ENCODE measurements at regions not wholly inside any gene's neighbourhood (a gene's known extent, or its start where the extent isn't known, plus 50 kb on each side); places are given as distances from the start of the nearest gene placed in this dataset.

GRCh38 chr18:47552783-47553182, 301.3 kb upstream of the SKOR2 start:
- FAIRE-seq, result no peak
- H3K27ac ChIP-seq (ENCODE audit: extremely low read depth, low read depth, low read length), result no peak overlapping the region

More at GRCh38 chr18:47552783-47553182, 301.3 kb upstream of the SKOR2 start:
- WGBS (ENCODE audit: insufficient coverage, low coverage, missing lambda C conversion rate), result 0% methylated on average over 3 of the region's 3 CpGs
- DNase-seq (ENCODE audit: extremely low read depth in 1 of 4, low spot score in 3 of 4) (no peak), ATAC-seq (no peak)
- no peak overlapping the region for H2AFZ ChIP-seq (ENCODE audit: low read depth, low read length)
- no TSS peak for BruUV-seq (replicated peaks)
- POLR2A ChIA-PET, result no interaction called here
- intact Hi-C loops (cut with micrococcal nuclease) (no loop called here), in situ Hi-C loops (cut with MboI) (no loop called here)
- no peak overlapping the region for H3K4me3 ChIP-seq
- no peaks in the 10 kb centered on the region for H3K79me2 ChIP-seq (ENCODE audit: control insufficient read depth, insufficient read depth, low read length)
- TF ChIP-seq ZNF3 (CRISPR knock-in tag; IDR thresholded peaks at IDR 0.05), result no peak
- TF ChIP-seq, protein P1, sequence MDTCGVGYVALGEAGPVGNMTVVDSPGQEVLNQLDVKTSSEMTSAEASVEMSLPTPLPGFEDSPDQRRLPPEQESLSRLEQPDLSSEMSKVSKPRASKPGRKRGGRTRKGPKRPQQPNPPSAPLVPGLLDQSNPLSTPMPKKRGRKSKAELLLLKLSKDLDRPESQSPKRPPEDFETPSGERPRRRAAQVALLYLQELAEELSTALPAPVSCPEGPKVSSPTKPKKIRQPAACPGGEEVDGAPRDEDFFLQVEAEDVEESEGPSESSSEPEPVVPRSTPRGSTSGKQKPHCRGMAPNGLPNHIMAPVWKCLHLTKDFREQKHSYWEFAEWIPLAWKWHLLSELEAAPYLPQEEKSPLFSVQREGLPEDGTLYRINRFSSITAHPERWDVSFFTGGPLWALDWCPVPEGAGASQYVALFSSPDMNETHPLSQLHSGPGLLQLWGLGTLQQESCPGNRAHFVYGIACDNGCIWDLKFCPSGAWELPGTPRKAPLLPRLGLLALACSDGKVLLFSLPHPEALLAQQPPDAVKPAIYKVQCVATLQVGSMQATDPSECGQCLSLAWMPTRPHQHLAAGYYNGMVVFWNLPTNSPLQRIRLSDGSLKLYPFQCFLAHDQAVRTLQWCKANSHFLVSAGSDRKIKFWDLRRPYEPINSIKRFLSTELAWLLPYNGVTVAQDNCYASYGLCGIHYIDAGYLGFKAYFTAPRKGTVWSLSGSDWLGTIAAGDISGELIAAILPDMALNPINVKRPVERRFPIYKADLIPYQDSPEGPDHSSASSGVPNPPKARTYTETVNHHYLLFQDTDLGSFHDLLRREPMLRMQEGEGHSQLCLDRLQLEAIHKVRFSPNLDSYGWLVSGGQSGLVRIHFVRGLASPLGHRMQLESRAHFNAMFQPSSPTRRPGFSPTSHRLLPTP (IDR thresholded peaks at IDR 0.05; ENCODE audit: borderline replicate concordance, extremely low read depth, insufficient read length), result no peak
- no peak for TF ChIP-seq PBX2 (CRISPR knock-in tag; IDR thresholded peaks at IDR 0.05; ENCODE audit: low read depth)
- no peak for TF ChIP-seq PBX2 (tag; conservative IDR thresholded peaks at IDR 0.05; ENCODE audit: low read depth)
- no peak for TF ChIP-seq ZNF263 (CRISPR knock-in tag; IDR thresholded peaks at IDR 0.05; ENCODE audit: borderline replicate concordance)
- TF ChIP-seq CCNT2 (IDR thresholded peaks at IDR 0.05; ENCODE audit: borderline replicate concordance, extremely low read depth, insufficient read length, low read depth, low read length), result no peak
- TF ChIP-seq, protein P2, sequence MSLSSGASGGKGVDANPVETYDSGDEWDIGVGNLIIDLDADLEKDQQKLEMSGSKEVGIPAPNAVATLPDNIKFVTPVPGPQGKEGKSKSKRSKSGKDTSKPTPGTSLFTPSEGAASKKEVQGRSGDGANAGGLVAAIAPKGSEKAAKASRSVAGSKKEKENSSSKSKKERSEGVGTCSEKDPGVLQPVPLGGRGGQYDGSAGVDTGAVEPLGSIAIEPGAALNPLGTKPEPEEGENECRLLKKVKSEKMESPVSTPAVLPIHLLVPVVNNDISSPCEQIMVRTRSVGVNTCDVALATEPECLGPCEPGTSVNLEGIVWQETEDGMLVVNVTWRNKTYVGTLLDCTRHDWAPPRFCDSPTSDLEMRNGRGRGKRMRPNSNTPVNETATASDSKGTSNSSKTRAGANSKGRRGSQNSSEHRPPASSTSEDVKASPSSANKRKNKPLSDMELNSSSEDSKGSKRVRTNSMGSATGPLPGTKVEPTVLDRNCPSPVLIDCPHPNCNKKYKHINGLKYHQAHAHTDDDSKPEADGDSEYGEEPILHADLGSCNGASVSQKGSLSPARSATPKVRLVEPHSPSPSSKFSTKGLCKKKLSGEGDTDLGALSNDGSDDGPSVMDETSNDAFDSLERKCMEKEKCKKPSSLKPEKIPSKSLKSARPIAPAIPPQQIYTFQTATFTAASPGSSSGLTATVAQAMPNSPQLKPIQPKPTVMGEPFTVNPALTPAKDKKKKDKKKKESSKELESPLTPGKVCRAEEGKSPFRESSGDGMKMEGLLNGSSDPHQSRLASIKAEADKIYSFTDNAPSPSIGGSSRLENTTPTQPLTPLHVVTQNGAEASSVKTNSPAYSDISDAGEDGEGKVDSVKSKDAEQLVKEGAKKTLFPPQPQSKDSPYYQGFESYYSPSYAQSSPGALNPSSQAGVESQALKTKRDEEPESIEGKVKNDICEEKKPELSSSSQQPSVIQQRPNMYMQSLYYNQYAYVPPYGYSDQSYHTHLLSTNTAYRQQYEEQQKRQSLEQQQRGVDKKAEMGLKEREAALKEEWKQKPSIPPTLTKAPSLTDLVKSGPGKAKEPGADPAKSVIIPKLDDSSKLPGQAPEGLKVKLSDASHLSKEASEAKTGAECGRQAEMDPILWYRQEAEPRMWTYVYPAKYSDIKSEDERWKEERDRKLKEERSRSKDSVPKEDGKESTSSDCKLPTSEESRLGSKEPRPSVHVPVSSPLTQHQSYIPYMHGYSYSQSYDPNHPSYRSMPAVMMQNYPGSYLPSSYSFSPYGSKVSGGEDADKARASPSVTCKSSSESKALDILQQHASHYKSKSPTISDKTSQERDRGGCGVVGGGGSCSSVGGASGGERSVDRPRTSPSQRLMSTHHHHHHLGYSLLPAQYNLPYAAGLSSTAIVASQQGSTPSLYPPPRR (CRISPR knock-in tag; IDR thresholded peaks at IDR 0.05; ENCODE audit: borderline replicate concordance), result no peak
- TF ChIP-seq CEBPG (CRISPR knock-in tag; IDR thresholded peaks at IDR 0.05), result no peak
- TF ChIP-seq CEBPG (tag; conservative IDR thresholded peaks at IDR 0.05 in 1 of 2, IDR thresholded peaks at IDR 0.05 in 1 of 2), result no peak
- TF ChIP-seq ZNF696 (CRISPR knock-in tag; conservative IDR thresholded peaks at IDR 0.05), result no peak
- H3K9ac ChIP-seq (ENCODE audit: insufficient read depth in 1 of 2, low read depth in 2 of 2, low read length in 2 of 2), result no peak overlapping the region
- no peaks in the 10 kb centered on the region for H4K20me1 ChIP-seq (replicated peaks; ENCODE audit: control insufficient read depth, insufficient read depth, low read length)
- CTCF ChIA-PET (ENCODE audit: low intra/inter-chr PET ratio), result no interaction called here
- H3K4me2 ChIP-seq (ENCODE audit: insufficient read depth, low read length), result no peak overlapping the region
- no peaks in the 10 kb centered on the region for H3K9me1 ChIP-seq (ENCODE audit: control insufficient read depth, insufficient read depth, low read length)
- no peaks in the 10 kb centered on the region for H3K4me1 ChIP-seq (replicated peaks in 1 of 2; ENCODE audit: control insufficient read depth in 2 of 2, insufficient read depth in 2 of 2, low read length in 2 of 2)
- H3K9me3 ChIP-seq (replicated peaks; ENCODE audit: control insufficient read depth, insufficient read depth, low read depth, low read length), result no peaks in the 10 kb centered on the region
- H3K27me3 ChIP-seq (ENCODE audit: control insufficient read depth in 2 of 2, insufficient read depth in 2 of 2, low read length in 2 of 2), result no peaks in the 10 kb centered on the region; a peak in 1 of 5 replicates
- H3K36me3 ChIP-seq (ENCODE audit: control insufficient read depth, insufficient read depth, low read length), result no peaks in the 10 kb centered on the region

All from K562 (cell line).